Astrocyte (in vitro differentiated cells and primary cell): ENCODE measurements at regions not wholly inside any gene's neighbourhood (a gene's known extent, or its start where the extent isn't known, plus 50 kb on each side); places are given as distances from the start of the nearest gene placed in this dataset.
"Not testable (repeated sequence)": the region's sequence is repeated elsewhere in the genome, so short reads cannot be mapped to it uniquely, and the experiment has no call there.

Experiments
- EZH2 ChIP-seq: IDR thresholded peaks from 2 replicates; pipeline ENCODE4 v1.6.1; 2012; ENCODE audit warnings: mild to moderate bottlenecking, low read length, inconsistent platforms; ENCODE audit not compliant: insufficient read depth
- TF ChIP-seq, protein P1 (sequence below): IDR thresholded peaks from 2 replicates; pipeline ENCODE4 v1.5.1; 2011; ENCODE audit warnings: low read depth, mild to moderate bottlenecking, inconsistent platforms, low read length, moderate library complexity; ENCODE audit not compliant: insufficient read depth

DNA sequence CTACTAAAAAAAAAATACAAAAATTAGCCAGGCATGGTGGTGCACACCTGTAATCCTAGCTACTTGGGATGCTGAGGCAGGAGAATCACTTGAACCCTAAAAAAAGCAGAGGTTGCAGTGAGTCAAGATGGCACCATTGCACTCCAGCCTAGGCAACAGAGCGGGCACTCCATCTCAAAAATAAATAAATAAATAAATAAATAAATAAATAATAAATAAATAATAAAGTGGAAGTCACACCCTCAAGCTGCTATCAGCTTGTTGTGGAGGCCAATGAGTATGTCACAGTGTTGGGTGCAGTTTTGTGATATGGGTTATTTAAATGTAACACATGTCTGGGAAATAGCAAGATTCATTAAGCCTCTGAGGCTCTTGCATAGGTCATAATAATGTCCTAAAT lies 153.9 kb downstream of the NR2F2 start:
- TF ChIP-seq, protein P1, sequence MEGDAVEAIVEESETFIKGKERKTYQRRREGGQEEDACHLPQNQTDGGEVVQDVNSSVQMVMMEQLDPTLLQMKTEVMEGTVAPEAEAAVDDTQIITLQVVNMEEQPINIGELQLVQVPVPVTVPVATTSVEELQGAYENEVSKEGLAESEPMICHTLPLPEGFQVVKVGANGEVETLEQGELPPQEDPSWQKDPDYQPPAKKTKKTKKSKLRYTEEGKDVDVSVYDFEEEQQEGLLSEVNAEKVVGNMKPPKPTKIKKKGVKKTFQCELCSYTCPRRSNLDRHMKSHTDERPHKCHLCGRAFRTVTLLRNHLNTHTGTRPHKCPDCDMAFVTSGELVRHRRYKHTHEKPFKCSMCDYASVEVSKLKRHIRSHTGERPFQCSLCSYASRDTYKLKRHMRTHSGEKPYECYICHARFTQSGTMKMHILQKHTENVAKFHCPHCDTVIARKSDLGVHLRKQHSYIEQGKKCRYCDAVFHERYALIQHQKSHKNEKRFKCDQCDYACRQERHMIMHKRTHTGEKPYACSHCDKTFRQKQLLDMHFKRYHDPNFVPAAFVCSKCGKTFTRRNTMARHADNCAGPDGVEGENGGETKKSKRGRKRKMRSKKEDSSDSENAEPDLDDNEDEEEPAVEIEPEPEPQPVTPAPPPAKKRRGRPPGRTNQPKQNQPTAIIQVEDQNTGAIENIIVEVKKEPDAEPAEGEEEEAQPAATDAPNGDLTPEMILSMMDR, result not testable (repeated sequence)
- not testable (repeated sequence) for TF ChIP-seq EZH2
